SK-N-SH (cell line): ENCODE measurements at regions not wholly inside any gene's neighbourhood (a gene's known extent, or its start where the extent isn't known, plus 50 kb on each side); places are given as distances from the start of the nearest gene placed in this dataset.

Experiments
- CTCF ChIA-PET: fragments of 300-600, 350-600 bp; formaldehyde crosslinking; extraction: SDS; loops from one replicate; lab custom pipeline; 2021; lab: Yijun Ruan, JAX
- POLR2A ChIA-PET: fragments of 350-600 bp; sonication (Branson Sonifier 250); formaldehyde crosslinking; extraction: SDS; loops from one replicate; lab custom pipeline; 2020; ENCODE audit warnings: antibody characterized with exemption, inconsistent platforms; lab: Yijun Ruan, JAX
- DNase-seq: peaks from one replicate; pipeline ENCODE4 v3.0.0; 2012
- H2AFZ ChIP-seq: fragments of 200-600 bp; sonication (generic); 2 replicates; pipeline ENCODE4 v1.8.1; 2016; ENCODE audit warnings: antibody characterized with exemption, mild to moderate bottlenecking, low read depth
- H3F3A ChIP-seq: fragments of 200-600 bp; sonication (generic); replicated peaks from 2 replicates; pipeline ENCODE3; 2016; ENCODE audit warnings: antibody characterized with exemption, mild to moderate bottlenecking; ENCODE audit not compliant: insufficient read depth
- H3K27ac ChIP-seq, 2 experiments: fragments of 200-500 bp in 1 of 2; fragments of 200-600 bp in 1 of 2; sonication (Bioruptor generic) in 1 of 2; sonication (generic), shearing (Covaris generic) in 1 of 2; 2 replicates each; pipeline versions ENCODE4 v1.5.1 to v1.6.1; 2014 to 2016; ENCODE audit warnings: low read depth in 2 of 2, inconsistent platforms in 1 of 2, low read length in 1 of 2, mild to moderate bottlenecking in 1 of 2, mixed read lengths in 1 of 2
- H3K27me3 ChIP-seq: fragments of 200-600 bp; sonication (generic), shearing (Covaris generic); 2 replicates; pipeline ENCODE4 v1.6.1; 2016; ENCODE audit warnings: mixed run types; ENCODE audit not compliant: insufficient read depth
- H3K36me3 ChIP-seq, 2 experiments: fragments of 200-500 bp in 1 of 2; fragments of 200-600 bp in 1 of 2; sonication (Bioruptor generic) in 1 of 2; sonication (generic) in 1 of 2; replicated peaks in 1 of 2; 2 replicates each; pipeline versions ENCODE3 to v1.5.1; 2014 to 2016; ENCODE audit warnings: low read length in 1 of 2, mild to moderate bottlenecking in 1 of 2; ENCODE audit not compliant: insufficient read depth in 2 of 2, control insufficient read depth in 1 of 2
- H3K4me1 ChIP-seq, 2 experiments: fragments of 200-500 bp in 1 of 2; fragments of 200-600 bp in 1 of 2; sonication (Bioruptor generic) in 1 of 2; sonication (generic), shearing (Covaris generic) in 1 of 2; 2 replicates each; pipeline versions ENCODE4 v1.5.1 to v1.6.1; 2014 to 2016; ENCODE audit warnings: low read depth in 1 of 2, low read length in 1 of 2, mixed run types in 1 of 2; ENCODE audit not compliant: insufficient read depth in 2 of 2, control insufficient read depth in 1 of 2
- H3K4me2 ChIP-seq: fragments of 200-600 bp; sonication (generic), shearing (Covaris generic); 2 replicates; pipeline ENCODE4 v1.6.1; 2017; ENCODE audit warnings: mixed run types
- H3K4me3 ChIP-seq, 2 experiments: fragments of 200-500 bp in 1 of 2; fragments of 200-600 bp in 1 of 2; sonication (Bioruptor generic) in 1 of 2; sonication (generic), shearing (Covaris generic) in 1 of 2; 2 replicates each; pipeline versions ENCODE4 v1.5.1 to v1.8.1; 2014 to 2016; ENCODE audit warnings: low read depth in 2 of 2, inconsistent platforms in 1 of 2, low read length in 1 of 2, mild to moderate bottlenecking in 1 of 2, mixed read lengths in 1 of 2, moderate library complexity in 1 of 2
- H3K79me2 ChIP-seq: fragments of 200-600 bp; sonication (generic); 2 replicates; pipeline ENCODE4 v1.8.1; 2017; ENCODE audit warnings: mild to moderate bottlenecking; ENCODE audit not compliant: insufficient read depth
- H3K9ac ChIP-seq: fragments of 200-600 bp; sonication (generic); 2 replicates; pipeline ENCODE4 v1.6.1; 2017; ENCODE audit warnings: mixed run types
- H3K9me2 ChIP-seq: fragments of 200-600 bp; sonication (generic); 2 replicates; pipeline ENCODE4 v1.6.1; 2017; ENCODE audit warnings: mixed run types
- H3K9me3 ChIP-seq: fragments of 200-600 bp; sonication (generic); 2 replicates; pipeline ENCODE4 v1.6.1; 2017; ENCODE audit warnings: mixed run types, mild to moderate bottlenecking, moderate library complexity
- H4K20me1 ChIP-seq: fragments of 200-600 bp; sonication (generic); 2 replicates; pipeline ENCODE4 v1.6.1; 2017; ENCODE audit warnings: mild to moderate bottlenecking, mixed run types; ENCODE audit not compliant: insufficient read depth
- CHD2 ChIP-seq: fragments of 150-350 bp; IDR thresholded peaks from 2 replicates; pipeline ENCODE4 v1.6.1; 2018; ENCODE audit warnings: low read length; ENCODE audit not compliant: partially characterized antibody
- CTCF ChIP-seq: fragments of 200-600 bp; sonication (generic); IDR thresholded peaks from 2 replicates; pipeline ENCODE4 v1.6.1; 2017; ENCODE audit warnings: antibody characterized with exemption, mild to moderate bottlenecking, moderate library complexity
- ELF1 ChIP-seq: IDR thresholded peaks from 2 replicates; pipeline ENCODE4 v1.4.0; 2012
- EP300 ChIP-seq, 2 experiments: IDR thresholded peaks; 2 replicates each; pipeline versions ENCODE4 v1.4.0 to v1.6.1; 2012; ENCODE audit warnings: borderline replicate concordance in 1 of 2, low read depth in 1 of 2, low read length in 1 of 2
- EZH2phosphoT487 ChIP-seq: fragments of 200-600 bp; sonication (generic); IDR thresholded peaks from 2 replicates; pipeline ENCODE4 v1.6.1; 2017; ENCODE audit warnings: low read depth, mixed run types, mild to moderate bottlenecking, antibody characterized with exemption, moderate library complexity, borderline replicate concordance
- FOSL2 ChIP-seq: IDR thresholded peaks from 2 replicates; pipeline ENCODE4 v1.4.0; 2012; ENCODE audit warnings: low read depth, mild to moderate bottlenecking, moderate library complexity, borderline replicate concordance
- GABPA ChIP-seq: IDR thresholded peaks from 2 replicates; pipeline ENCODE4 v1.4.0; 2012; ENCODE audit warnings: low read depth, mild to moderate bottlenecking
- GATA2 ChIP-seq: sonication (generic); formaldehyde crosslinking; IDR thresholded peaks from 2 replicates; pipeline ENCODE4 v1.5.0; 2020; ENCODE audit warnings: mild to moderate bottlenecking, missing genetic modification reagents
- JUND ChIP-seq: IDR thresholded peaks from 2 replicates; pipeline ENCODE4 v1.4.0; 2012
- MAX ChIP-seq: IDR thresholded peaks from 2 replicates; pipeline ENCODE4 v1.4.0; 2012; ENCODE audit warnings: low read depth
- MEF2A ChIP-seq: IDR thresholded peaks from 2 replicates; pipeline ENCODE4 v1.4.0; 2012; ENCODE audit warnings: low read depth, borderline replicate concordance
- NFIC ChIP-seq: IDR thresholded peaks from 2 replicates; pipeline ENCODE4 v1.4.0; 2012; ENCODE audit warnings: borderline replicate concordance
- PBX3 ChIP-seq: IDR thresholded peaks from 2 replicates; pipeline ENCODE4; 2012
- POLR2AphosphoS5 ChIP-seq: IDR thresholded peaks from 2 replicates; pipeline ENCODE4 v1.6.1; 2012; ENCODE audit warnings: low read depth, low read length
- RCOR1 ChIP-seq: fragments of 150-350 bp; IDR thresholded peaks from 2 replicates; pipeline ENCODE4 v1.6.1; 2017; ENCODE audit warnings: antibody characterized with exemption, low read length
- REST ChIP-seq: IDR thresholded peaks from 2 replicates; pipeline ENCODE4 v1.6.1; 2012; ENCODE audit warnings: mild to moderate bottlenecking, low read depth, low read length, moderate library complexity
- RFX5 ChIP-seq: IDR thresholded peaks from 2 replicates; pipeline ENCODE4 v1.6.1; 2012; ENCODE audit warnings: mild to moderate bottlenecking, improper control_type of control experiment, low read length
- SMC3 ChIP-seq: IDR thresholded peaks from 2 replicates; pipeline ENCODE4 v1.6.1; 2012; ENCODE audit warnings: low read depth, low read length, improper control_type of control experiment
- YY1 ChIP-seq: IDR thresholded peaks from 2 replicates; pipeline ENCODE4 v1.4.0; 2012; ENCODE audit warnings: low read depth, mild to moderate bottlenecking
- WGBS: methylation state at CpG from one replicate; pipeline ENCODE4 v1.1.6; 2017; ENCODE audit warnings: low lambda C conversion rate; 5-methylcytosine and 5-hydroxymethylcytosine counted together
- TF ChIP-seq, protein P1 (sequence below): IDR thresholded peaks from 2 replicates; pipeline ENCODE4 v1.4.0; 2012; ENCODE audit warnings: low read depth, borderline replicate concordance

GRCh38 chr12:91685917-91686316 lies 459.7 kb downstream of the BTG1 start:
- Histone ChIP-seq H2AFZ (no peak overlapping the region), H3K9me2 (no peaks in the 10 kb centered on the region), H3K4me3 (no peak overlapping the region), H4K20me1 (no peaks in the 10 kb centered on the region), H3K4me2 (no peak overlapping the region), H3K79me2 (no peaks in the 10 kb centered on the region), H3K9me3 (no peaks in the 10 kb centered on the region), H3K9ac (no peak overlapping the region), H3K27ac (no peak overlapping the region), H3K36me3 (no peaks in the 10 kb centered on the region), H3K27me3 (no peaks in the 10 kb centered on the region), H3K4me1 (no peaks in the 10 kb centered on the region; a peak in 1 of 4 replicates), H3F3A (no peaks in the 10 kb centered on the region)
- ChIA-PET POLR2A (no interaction called here), CTCF (no interaction called here)
- no peak for DNase-seq
- TF ChIP-seq ELF1 = no peak
- no peak for TF ChIP-seq YY1
- no peak for TF ChIP-seq MEF2A
- TF ChIP-seq RFX5 = no peak
- TF ChIP-seq CHD2 = no peak
- TF ChIP-seq, protein P1, sequence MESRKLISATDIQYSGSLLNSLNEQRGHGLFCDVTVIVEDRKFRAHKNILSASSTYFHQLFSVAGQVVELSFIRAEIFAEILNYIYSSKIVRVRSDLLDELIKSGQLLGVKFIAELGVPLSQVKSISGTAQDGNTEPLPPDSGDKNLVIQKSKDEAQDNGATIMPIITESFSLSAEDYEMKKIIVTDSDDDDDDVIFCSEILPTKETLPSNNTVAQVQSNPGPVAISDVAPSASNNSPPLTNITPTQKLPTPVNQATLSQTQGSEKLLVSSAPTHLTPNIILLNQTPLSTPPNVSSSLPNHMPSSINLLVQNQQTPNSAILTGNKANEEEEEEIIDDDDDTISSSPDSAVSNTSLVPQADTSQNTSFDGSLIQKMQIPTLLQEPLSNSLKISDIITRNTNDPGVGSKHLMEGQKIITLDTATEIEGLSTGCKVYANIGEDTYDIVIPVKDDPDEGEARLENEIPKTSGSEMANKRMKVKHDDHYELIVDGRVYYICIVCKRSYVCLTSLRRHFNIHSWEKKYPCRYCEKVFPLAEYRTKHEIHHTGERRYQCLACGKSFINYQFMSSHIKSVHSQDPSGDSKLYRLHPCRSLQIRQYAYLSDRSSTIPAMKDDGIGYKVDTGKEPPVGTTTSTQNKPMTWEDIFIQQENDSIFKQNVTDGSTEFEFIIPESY = no peak
- no peak for TF ChIP-seq NFIC
- no peak for TF ChIP-seq CTCF
- TF ChIP-seq MAX = no peak
- TF ChIP-seq EP300 (IDR thresholded peaks at IDR 0.05; ENCODE audit: borderline replicate concordance in 1 of 2, low read depth in 1 of 2, low read length in 1 of 2) = no peak
- TF ChIP-seq PBX3 = no peak
- TF ChIP-seq RCOR1 = no peak
- no peak for TF ChIP-seq REST
- TF ChIP-seq JUND = no peak
- TF ChIP-seq POLR2AphosphoS5 = no peak
- TF ChIP-seq GATA2 (CRISPR knock-in tag) = no peak
- TF ChIP-seq FOSL2 = no peak
- no peak for TF ChIP-seq SMC3
- TF ChIP-seq EZH2phosphoT487 = no peak
- no peak for TF ChIP-seq GABPA
- 39% methylated on average over 2 of the region's 2 CpGs for WGBS
